Stimulated activated CD4-positive, alpha-beta T cell treated with anti-CD3 and anti-CD28 coated beads, Interleukin-12 subunit alpha, Interleukin-12 subunit beta, amount 100 ng/mL, for 4 hours (primary cell): ENCODE measurements at regions not wholly inside any gene's neighbourhood (a gene's known extent, or its start where the extent isn't known, plus 50 kb on each side); places are given as distances from the start of the nearest gene placed in this dataset.
"Not testable (repeated sequence)": the region's sequence is repeated elsewhere in the genome, so short reads cannot be mapped to it uniquely, and the experiment has no call there.

ENCODE experiments used
- DNase-seq: peaks from one replicate; pipeline ENCODE4 v3.0.0-alpha.2; 2020

- DNase-seq: no peak
These were observed 1272.4 kb downstream of the CDH8 start for GRCh38 chr16:60763869-60764268.

DNA sequence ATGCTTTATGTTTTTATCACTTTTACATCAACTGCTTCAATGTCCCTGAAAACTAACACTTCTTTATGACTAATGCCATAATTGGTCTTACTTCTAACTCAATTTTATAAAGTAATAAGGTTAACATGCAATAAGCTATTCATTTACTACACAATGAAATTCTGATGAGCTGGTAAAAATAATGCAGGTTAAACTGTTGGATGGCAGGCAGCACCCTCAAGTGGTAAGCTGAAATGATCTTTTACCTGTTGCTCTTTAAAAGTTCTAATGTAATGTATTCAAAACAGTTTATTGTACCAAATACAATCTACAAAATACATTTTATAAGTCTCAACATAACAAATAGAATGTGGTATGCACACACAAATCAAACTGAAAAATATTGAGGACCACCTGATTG is 1280.3 kb downstream of the CDH8 start:
- DNase-seq: no peak

DNA sequence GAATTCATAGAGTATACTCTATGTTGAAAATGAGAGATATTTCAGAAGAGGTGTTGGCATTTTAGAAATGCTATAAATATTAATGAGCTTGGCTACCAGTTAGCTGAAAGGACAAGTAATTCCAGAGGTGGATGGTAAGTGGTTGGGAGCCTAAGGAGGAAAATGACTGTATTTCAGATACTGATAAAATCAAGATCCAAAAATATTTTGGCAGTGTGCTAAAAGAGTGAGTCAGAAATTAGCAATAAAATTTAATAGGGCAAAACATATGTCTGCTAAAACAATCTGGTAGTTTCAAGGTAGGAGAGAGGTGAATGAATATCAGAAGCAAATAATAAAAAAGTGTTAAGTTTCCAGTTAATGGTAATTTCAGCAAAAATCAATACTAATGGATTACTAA is 1287.9 kb downstream of the CDH8 start:
- no peak for DNase-seq

DNA sequence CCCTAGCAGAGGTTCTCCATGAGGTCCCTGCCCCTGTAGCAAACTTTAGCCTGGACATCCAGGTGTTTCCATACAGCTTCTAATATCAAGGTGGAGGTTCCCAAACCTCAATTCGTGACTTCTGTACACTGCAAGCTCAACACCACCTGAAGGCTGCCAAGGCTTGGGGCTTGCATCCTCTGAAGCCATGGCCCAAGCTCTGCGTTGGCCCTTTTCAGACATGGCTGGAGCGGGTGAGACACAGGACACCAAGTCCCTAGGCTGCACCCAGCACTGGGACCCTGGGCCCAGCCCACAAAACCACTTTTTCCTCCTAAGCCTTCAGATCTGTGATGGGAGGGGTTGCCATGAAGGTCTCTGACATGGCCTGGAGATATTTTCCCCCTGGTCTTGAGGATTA is 1292.0 kb downstream of the CDH8 start:
- DNase-seq: no peak

DNA sequence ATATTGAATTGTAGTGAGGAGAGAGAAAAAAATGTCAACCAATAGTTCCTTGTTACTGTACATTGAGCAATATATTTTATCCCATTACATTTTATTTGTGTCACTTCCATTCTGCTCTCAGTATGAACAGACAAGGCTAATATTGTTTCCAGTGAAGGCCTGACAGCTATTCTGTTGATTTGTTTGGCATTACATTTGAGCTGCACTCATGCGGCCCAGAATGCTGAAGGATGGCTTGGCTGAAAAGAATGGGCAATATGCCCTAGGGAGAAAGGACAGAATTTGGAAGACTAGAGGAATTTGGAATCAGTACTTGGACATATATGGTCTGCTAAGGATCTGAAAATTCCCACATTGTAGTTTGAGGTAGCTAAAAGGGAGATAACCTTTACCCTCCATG is 1294.4 kb downstream of the CDH8 start:
- DNase-seq: no peak

GRCh38 chr16:60739737-60740683 is 1296.2 kb downstream of the CDH8 start:
- no peak for DNase-seq

- no peak for DNase-seq
These were observed 1304.7 kb downstream of the CDH8 start for GRCh38 chr16:60731329-60732050.

- DNase-seq: no peak
These were observed 1307.2 kb downstream of the CDH8 start for GRCh38 chr16:60729051-60729450.

DNA sequence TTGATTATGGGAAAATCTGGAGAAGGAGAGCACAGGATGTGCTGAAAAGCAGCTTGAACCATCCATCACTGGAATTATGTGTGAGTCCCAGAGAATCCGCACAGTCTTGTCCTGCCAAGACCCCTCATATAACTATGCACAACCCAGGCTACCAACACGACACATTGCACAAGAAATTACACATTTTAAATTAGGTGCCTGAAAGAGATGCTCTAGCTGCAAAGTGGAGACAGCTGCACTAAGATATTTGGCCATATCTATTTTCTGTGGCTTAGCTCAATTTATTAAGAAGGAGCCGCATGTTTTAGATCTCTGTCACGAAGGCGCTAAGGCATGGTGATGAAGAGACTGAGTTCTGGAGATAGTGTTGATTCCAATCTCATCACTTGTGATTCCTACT is 1308.4 kb downstream of the CDH8 start:
- DNase-seq: no peak

DNA sequence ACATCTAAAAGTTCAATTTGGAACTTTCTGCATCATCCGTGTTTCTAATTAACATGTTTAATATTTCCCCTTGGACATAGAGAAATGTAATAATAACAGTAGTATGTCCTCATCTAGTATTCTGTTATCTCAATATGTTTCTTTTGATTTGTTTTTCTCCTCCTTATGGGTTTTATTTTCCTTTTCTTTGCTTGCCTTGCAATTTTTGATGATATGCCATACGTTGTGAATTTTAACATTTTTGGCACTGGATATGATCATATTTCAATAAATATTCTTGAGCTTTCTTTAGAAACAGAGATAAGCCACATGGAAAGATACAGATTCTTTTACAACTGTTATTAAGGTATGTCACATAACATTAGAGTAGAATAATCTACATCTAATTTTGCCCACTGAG is 1316.2 kb downstream of the CDH8 start:
- DNase-seq: no peak

DNA sequence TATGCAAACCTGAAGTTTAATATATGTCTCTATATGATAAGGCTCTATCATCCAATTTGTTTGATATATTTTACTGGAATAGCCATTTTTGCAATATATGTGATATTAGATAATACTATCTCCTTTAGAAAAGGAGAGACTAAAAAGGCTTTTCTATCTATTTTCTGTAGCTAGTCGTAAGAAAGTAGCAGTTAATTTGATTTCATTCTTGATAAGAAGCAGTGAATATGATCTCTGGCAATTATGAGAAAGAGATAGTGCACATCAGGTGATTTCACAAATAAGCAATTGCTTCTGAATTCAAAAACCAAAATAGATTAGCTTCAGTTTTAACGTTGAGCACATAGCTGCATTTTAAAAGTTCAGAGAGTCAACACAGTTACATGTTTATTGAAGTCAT is 1318.4 kb downstream of the CDH8 start:
- no peak for DNase-seq

- no peak for DNase-seq
These were observed 1324.1 kb downstream of the CDH8 start for GRCh38 chr16:60712144-60712543.

DNA sequence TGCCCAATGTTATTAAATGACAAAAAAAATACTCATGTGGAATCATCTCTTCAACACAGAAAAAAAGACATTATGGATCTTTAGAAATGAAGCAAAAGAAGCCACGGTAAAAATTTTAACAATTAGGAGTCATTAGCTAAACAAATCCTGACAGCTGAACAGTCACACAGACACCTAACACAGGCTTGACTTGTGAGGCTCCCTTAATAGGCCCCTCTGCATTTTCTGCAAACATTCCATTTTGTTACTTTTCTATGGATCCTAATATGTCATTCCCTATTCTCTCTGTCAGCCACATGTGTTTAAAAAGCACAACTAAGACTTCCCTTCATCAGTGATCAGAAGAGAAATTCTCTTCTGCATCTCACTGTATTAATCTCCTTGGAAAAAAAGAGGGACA is 1331.5 kb downstream of the CDH8 start:
- DNase-seq: no peak

DNA sequence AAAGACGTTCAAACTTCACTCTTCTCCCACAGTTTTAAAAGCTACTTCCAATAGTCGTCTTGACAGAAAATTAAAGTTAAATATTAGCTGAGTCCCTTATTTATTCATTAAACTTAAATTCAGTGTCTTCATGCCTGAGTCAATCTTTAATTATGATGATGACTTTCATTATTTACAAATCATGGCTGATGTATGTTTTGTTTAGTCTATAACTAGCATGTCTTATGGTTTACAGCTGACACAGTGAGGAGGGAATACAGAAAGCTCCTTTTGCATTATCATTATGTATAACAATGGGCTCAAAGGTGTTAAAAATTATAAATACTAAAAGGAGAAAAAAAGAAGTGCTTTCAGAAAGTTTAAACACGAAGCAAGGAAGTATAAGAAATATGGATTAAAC is 1333.1 kb downstream of the CDH8 start:
- DNase-seq: no peak

- no peak for DNase-seq
These were observed 1349.4 kb downstream of the CDH8 start for GRCh38 chr16:60686824-60687223.

DNA sequence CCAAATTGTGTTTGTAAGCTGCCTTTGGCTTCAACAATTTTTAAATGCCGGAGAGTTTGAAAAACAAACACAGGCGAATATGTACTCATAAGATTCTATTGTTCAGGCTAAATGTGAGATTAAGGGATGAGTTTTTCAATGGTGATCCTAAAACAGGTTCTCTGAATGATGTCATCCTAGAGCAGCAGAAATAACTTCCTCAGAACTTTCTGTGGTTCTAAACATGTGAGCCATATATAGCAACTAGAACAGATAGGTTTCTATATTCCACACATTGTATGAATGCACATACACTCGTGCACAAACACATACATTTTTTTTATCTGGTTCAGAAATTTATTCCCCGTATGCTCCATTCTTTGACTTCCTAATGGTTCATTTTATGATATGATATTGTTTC is 1352.2 kb downstream of the CDH8 start:
- DNase-seq: no peak

- DNase-seq: no peak
These were observed 1354.0 kb downstream of the CDH8 start for GRCh38 chr16:60682219-60682618.

DNA sequence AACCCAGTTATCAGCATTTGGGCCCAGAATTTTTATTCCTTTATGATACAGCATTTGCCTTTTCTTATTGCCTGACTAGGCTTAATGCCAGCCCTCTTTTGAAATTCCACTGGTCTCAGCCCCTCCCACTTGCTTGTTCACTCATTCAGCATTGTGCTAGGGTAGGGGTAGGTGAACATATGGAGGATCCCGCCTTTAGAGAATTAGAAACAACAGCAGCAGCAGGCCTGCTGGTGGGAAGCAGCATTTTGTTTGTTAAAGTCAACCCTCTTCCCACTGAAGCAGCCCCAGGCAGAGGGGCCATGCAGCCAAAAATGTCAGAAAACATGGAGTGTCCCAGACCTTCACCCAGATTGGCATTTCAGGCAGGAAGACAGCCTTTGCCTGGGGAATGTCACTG is 1355.2 kb downstream of the CDH8 start:
- no peak for DNase-seq

DNA sequence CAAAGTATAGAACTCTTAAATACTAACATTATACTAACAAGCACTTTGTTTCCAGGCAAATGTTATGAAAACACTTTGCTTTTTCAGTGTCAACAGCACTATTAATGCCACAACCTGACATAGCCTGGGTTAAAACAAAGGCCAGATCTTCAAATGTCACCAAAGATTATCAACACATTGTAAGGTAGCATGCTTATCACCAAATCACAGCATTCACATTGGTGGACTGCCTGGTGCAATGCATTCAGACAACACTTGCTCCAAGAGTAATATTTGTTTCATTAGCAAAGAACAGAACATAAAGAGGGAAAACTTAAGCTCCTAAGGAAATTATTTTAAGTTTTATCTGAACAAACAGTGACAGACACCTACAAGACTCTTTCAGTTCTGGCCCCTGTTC is 1361.2 kb downstream of the CDH8 start:
- DNase-seq: no peak

- no peak for DNase-seq
These were observed 1362.0 kb downstream of the CDH8 start for GRCh38 chr16:60674241-60674640.

GRCh38 chr16:60655514-60656153 is 1380.6 kb downstream of the CDH8 start:
- DNase-seq: no peak

DNA sequence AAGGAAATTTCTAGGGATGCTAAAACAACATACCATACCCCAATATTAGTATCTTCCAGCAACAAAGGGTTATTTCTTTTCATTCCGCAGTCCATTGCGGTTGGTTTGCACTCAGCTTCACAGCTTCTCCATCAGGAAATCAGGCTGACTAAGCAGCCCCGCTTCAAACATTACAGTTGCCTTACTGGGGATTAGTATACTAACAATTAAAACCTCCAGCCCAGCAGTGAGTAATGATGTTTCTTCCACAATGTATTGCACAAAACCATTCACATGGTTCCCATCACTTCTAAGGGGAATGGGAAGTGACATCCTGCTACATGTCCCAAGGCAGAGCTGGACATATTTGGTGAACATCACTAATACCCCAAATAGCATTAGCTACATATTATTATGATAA is 1384.9 kb downstream of the CDH8 start:
- no peak for DNase-seq

GRCh38 chr16:60648290-60648689 is 1387.9 kb downstream of the CDH8 start:
- DNase-seq: no peak

- not testable (repeated sequence) for DNase-seq
These were observed 1388.8 kb downstream of the CDH8 start for GRCh38 chr16:60647388-60647787.
